Tibial nerve (tissue), 3 donors: ENCODE measurements at regions not wholly inside any gene's neighbourhood (a gene's known extent, or its start where the extent isn't known, plus 50 kb on each side); places are given as distances from the start of the nearest gene placed in this dataset.

ENCODE experiments used
- POLR2A ChIP-seq, 2 donors: fragments of 450-650 bp; IDR thresholded peaks; one replicate each; pipeline ENCODE4 v1.6.1; 2017; ENCODE audit warnings: antibody characterized with exemption in 2 of 2, mild to moderate bottlenecking in 2 of 2, moderate library complexity in 2 of 2
- TF ChIP-seq, protein P1 (sequence below), 5 experiments: fragments of 200-600 bp in 3 of 5; fragments of 450-650 bp in 2 of 5; sonication (generic) in 3 of 5; IDR thresholded peaks; one replicate each; pipeline ENCODE4 v1.5.1; 2016 to 2019; ENCODE audit warnings: antibody characterized with exemption in 5 of 5, mild to moderate bottlenecking in 3 of 5, moderate library complexity in 2 of 5

DNA sequence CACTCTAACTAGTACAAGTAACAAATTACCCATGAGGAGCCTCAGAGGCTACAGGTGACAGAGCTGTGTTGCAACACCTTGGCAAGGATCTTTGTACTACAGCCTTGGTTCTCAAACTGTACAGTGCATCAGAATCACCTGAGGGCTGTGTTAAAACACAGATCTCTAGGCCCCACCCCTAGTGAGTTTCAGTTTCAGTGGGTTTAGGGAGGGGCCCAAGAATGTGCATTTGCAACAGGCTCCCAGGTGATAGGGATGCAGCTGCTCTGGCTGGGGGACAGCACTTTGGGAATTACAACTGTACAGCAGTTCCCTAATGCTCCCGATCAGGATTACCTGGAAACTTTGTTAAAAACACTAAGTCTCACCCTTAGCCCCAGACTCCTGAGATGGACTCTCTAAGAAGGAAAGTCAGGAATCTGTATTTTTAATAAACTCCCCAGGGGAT is 66.1 kb upstream of the NR2F2 start:
- TF ChIP-seq, protein P1, sequence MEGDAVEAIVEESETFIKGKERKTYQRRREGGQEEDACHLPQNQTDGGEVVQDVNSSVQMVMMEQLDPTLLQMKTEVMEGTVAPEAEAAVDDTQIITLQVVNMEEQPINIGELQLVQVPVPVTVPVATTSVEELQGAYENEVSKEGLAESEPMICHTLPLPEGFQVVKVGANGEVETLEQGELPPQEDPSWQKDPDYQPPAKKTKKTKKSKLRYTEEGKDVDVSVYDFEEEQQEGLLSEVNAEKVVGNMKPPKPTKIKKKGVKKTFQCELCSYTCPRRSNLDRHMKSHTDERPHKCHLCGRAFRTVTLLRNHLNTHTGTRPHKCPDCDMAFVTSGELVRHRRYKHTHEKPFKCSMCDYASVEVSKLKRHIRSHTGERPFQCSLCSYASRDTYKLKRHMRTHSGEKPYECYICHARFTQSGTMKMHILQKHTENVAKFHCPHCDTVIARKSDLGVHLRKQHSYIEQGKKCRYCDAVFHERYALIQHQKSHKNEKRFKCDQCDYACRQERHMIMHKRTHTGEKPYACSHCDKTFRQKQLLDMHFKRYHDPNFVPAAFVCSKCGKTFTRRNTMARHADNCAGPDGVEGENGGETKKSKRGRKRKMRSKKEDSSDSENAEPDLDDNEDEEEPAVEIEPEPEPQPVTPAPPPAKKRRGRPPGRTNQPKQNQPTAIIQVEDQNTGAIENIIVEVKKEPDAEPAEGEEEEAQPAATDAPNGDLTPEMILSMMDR (IDR thresholded peaks at IDR 0.05): no peak
- no peak for TF ChIP-seq POLR2A (IDR thresholded peaks at IDR 0.05)
